Astrocyte of the spinal cord (primary cell): ENCODE measurements at regions not wholly inside any gene's neighbourhood (a gene's known extent, or its start where the extent isn't known, plus 50 kb on each side); places are given as distances from the start of the nearest gene placed in this dataset.
"Not testable (repeated sequence)": the region's sequence is repeated elsewhere in the genome, so short reads cannot be mapped to it uniquely, and the experiment has no call there.

Experiments
- DNase-seq: peaks from one replicate; pipeline ENCODE4 v3.0.0; 2011; ENCODE audit warnings: low read depth, low spot score
- H3K4me3 ChIP-seq: 2 replicates; pipeline ENCODE4 v1.5.1; 2011; ENCODE audit warnings: low read depth, mild to moderate bottlenecking, low read length, moderate library complexity
- in situ Hi-C: cut with HindIII; loops from 2 replicates; pipeline ENCODE4 v1.10.0; 2017; ENCODE audit warnings: low sequenced_read_pairs
- TF ChIP-seq, protein P1 (sequence below): IDR thresholded peaks from 2 replicates; pipeline ENCODE4 v1.5.1; 2012; ENCODE audit warnings: low read depth, mild to moderate bottlenecking, low read length, inconsistent platforms

DNA sequence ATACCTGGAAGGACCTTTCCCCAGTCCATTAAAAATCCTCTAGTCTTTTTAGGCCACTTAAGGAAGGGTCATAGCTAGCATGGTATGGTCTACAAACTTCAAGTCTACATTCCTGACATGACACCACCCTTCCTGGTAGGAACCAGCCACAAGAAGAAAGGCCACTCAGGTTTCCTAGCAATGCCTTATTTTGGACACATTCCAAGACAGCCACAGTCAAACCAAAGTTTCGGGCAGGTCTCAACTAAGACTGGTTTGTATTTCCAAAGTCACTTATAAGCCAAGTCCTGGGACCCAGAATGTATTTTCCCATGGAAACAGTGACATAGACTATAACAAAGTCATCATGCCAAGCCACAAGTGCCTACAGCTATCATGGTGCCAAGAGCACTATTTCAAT is 50.6 kb upstream of the SLC44A3 start:
- no peak overlapping the region for H3K4me3 ChIP-seq
- in situ Hi-C loops: no loop called here
- no peak for DNase-seq
- TF ChIP-seq, protein P1, sequence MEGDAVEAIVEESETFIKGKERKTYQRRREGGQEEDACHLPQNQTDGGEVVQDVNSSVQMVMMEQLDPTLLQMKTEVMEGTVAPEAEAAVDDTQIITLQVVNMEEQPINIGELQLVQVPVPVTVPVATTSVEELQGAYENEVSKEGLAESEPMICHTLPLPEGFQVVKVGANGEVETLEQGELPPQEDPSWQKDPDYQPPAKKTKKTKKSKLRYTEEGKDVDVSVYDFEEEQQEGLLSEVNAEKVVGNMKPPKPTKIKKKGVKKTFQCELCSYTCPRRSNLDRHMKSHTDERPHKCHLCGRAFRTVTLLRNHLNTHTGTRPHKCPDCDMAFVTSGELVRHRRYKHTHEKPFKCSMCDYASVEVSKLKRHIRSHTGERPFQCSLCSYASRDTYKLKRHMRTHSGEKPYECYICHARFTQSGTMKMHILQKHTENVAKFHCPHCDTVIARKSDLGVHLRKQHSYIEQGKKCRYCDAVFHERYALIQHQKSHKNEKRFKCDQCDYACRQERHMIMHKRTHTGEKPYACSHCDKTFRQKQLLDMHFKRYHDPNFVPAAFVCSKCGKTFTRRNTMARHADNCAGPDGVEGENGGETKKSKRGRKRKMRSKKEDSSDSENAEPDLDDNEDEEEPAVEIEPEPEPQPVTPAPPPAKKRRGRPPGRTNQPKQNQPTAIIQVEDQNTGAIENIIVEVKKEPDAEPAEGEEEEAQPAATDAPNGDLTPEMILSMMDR: no peak

DNA sequence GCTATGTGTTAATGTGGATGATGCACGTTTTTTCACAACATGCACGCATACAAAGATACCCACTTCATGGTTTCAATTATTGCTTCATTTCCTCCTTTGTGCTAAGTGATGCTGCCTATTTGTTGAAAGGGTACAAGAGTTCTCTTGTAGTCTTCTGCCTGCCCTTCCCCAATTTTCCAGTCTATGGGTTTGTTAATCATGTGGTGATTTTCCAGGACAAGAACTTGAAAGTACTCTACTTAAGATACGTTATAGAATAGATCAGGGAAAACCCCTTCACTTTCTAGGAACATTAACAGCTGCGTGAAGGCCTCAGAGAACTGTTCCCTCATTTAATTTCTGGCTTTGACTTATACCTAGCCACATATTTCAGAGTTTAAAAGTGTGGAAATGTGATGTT is 52.1 kb upstream of the SLC44A3 start:
- TF ChIP-seq, protein P1: no peak
- H3K4me3 ChIP-seq: no peak overlapping the region
- no peak for DNase-seq
- in situ Hi-C loops: no loop called here

DNA sequence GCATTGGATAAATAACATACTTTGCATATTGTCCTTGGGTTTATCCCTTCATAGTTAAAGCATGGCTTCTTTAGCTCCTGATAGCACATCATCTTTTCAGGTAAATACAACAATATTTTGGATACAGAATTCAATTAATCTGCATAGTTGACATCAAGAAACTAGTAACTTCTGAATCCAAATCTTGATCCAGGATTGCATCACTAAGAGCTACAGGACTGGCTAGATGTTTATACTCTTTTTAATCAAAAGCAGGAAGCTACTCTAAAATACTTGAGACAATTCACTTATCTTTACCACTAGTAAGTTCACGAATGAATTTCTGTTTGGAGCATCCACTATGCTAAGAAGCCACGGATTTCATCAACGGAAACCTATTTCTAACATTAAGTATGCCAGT is 54.2 kb upstream of the SLC44A3 start:
- in situ Hi-C loops: no loop called here
- TF ChIP-seq, protein P1: no peak
- no peak for DNase-seq

DNA sequence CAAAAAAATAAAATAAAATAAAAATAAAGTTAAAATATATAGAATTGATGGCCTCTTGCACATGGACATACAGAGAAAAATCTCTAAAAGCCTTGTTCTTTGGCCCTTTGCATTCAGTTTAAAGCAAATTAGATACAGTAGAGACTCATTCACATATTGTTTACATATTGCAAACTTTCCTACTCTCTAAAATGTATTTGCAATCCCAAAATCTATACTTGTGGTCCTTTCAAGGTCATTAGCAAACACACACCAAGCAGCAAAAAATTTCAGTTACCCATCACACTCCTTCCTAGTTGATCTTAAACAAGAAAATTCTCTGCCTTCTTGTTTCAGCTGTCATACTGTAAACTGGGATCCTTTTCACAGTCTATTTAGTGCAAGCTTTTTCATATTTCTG is 61.0 kb upstream of the SLC44A3 start:
- TF ChIP-seq, protein P1: no peak
- in situ Hi-C loops: no loop called here

More for the DNA sequence above, 54.2 kb upstream of the SLC44A3 start:
- no peak overlapping the region for H3K4me3 ChIP-seq

DNA sequence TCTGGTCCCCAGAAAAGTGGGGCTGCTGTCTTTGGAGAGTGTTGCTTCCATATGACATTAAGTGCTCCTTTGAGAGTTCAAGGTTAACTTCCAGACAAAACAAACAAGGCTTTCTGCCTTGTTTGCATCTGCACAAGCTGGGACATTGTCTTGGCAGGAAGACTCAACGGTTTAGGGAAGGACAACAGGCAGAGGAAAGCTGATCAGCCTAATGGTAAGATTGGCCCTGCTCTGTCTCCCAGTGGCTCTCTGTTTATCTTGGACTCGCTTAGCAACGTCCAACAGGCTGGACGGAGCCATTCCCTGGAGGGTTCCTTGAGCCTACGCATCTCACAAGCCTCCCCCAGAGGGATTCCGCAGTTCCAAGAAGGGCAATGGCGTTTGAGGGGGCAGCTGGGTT is 62.2 kb upstream of the SLC44A3 start:
- no peak overlapping the region for H3K4me3 ChIP-seq
- TF ChIP-seq, protein P1: no peak
- in situ Hi-C loops: no loop called here
- DNase-seq: peak; percentile 83

More for the DNA sequence above, 61.0 kb upstream of the SLC44A3 start:
- DNase-seq: no peak
- H3K4me3 ChIP-seq: no peak overlapping the region

DNA sequence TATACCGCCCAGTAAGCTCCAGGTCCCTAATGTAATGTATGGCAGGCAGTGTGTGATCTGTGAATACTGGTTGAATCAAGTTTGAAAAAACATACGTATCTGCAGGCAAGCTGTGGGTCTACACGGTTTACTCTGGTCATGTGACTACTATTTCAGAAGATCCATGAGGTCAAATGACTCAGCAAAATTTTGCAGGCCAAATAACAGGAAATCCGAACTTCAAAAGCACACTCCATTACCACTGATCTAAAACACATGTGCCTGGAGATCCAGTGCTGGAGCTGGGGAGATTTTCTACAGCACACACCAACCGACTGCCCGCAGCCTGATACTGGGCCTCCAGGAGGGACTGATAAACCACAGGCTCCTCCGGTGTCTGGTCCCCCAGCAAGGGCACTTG is 64.5 kb upstream of the SLC44A3 start:
- in situ Hi-C loops: no loop called here
- H3K4me3 ChIP-seq: no peak overlapping the region
- DNase-seq: peak; percentile 97
- TF ChIP-seq, protein P1: no peak

DNA sequence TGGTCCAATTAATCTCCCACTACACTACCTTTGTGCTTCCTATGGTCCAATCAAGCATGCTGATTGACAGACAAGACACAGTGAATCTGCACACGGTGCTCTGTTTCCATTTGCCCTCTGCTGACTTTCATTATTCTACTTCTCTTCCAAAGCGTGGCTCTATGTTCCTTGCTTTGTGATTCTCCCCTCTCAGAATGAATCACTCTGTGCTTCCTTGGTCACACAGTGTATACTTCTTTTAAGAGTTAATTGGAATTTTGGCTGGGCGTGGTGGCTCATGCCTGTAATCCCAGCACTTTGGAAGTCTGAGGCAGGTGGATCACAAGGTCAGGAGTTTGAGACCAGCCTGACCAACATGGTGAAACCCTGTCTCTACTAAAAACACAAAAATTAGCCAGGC is 65.1 kb upstream of the SLC44A3 start:
- peak; percentile 29 for DNase-seq
- H3K4me3 ChIP-seq, in situ Hi-C loops: not testable (repeated sequence)
